G401.6 (cell line): ENCODE measurements at regions not wholly inside any gene's neighbourhood (a gene's known extent, or its start where the extent isn't known, plus 50 kb on each side); places are given as distances from the start of the nearest gene placed in this dataset.

Experiments
- FAIRE-seq: peaks from 2 replicates; lab custom pipeline; 2012; peaks lifted over from hg19 to GRCh38; lab: Jason Lieb, UNC

- FAIRE-seq: no peak
Observed at GRCh38 chr9:87285183-87285850, 212.3 kb upstream of the DAPK1 start.

DNA sequence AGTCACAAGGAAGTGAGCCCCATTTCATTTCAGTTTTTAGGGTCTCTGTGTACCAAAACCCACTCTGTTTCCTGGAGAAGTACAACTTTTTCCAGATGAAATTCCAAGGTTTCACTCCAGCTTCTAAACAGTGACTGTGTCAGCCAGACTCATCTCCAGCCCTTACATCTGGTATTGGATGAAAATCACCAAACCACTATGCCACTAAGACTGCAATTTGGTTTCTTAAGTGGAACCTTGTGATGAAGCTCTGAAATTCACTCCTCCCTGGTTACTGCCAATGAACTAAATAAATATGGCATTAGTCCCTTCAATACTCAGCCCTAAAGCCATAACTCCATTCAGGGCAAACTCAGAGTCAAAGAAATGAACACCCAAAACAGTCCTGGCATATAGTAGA is 211.2 kb upstream of the DAPK1 start:
- no peak for FAIRE-seq

- no peak for FAIRE-seq
Observed at GRCh38 chr9:87290241-87291052, 207.2 kb upstream of the DAPK1 start.

GRCh38 chr9:87292449-87293191 is 205.0 kb upstream of the DAPK1 start:
- FAIRE-seq: no peak

GRCh38 chr9:87294126-87294525 is 203.5 kb upstream of the DAPK1 start:
- FAIRE-seq: no peak

- no peak for FAIRE-seq
Observed at GRCh38 chr9:87300915-87301314, 196.8 kb upstream of the DAPK1 start.

DNA sequence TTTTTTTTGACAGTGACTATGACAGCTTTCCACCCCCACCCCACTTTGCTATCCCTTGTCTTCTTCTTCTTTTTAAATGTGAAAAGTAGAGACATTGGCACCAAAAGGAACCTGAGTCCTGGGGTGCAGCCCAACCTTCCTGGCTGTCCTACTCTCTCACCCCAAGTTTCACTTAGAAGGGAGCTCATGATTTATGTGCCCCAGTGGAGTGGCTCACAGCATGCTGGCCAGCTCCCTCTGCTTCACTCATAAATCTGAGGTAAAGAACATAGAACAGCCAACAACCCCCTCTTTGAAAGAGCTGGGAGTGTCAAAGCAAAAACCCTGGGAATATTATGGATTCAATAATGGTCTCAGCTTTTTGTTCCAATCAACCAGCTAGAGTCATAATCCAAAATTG is 196.3 kb upstream of the DAPK1 start:
- no peak for FAIRE-seq

GRCh38 chr9:87305151-87305550 is 192.5 kb upstream of the DAPK1 start:
- FAIRE-seq: no peak

- no peak for FAIRE-seq
Observed at GRCh38 chr9:87306006-87306405, 191.7 kb upstream of the DAPK1 start.

DNA sequence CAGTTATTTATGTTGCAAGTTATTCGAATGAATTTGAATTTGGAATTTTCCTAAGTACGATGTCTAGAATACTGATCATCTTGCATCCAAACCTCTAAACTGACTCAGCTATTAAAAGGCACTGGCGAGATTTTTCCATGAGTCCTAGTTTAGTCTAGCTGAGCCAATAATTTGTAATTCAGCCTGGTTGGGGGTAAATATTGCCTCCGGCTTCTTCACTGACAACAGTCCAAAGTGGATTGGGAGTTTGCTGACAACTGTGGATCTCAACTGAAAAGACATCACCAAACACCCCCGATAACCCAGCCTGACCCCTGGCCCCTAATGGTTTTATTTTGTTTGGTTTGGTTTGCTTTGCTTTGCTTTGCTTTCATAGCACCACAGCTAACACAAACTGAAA is 189.8 kb upstream of the DAPK1 start:
- FAIRE-seq: no peak

GRCh38 chr9:87309236-87309635 is 188.4 kb upstream of the DAPK1 start:
- no peak for FAIRE-seq

- no peak for FAIRE-seq
Observed at GRCh38 chr9:87310827-87311523, 186.7 kb upstream of the DAPK1 start.

GRCh38 chr9:87319656-87320055 is 178.0 kb upstream of the DAPK1 start:
- FAIRE-seq: no peak

GRCh38 chr9:87320146-87320884 is 177.4 kb upstream of the DAPK1 start:
- no peak for FAIRE-seq

DNA sequence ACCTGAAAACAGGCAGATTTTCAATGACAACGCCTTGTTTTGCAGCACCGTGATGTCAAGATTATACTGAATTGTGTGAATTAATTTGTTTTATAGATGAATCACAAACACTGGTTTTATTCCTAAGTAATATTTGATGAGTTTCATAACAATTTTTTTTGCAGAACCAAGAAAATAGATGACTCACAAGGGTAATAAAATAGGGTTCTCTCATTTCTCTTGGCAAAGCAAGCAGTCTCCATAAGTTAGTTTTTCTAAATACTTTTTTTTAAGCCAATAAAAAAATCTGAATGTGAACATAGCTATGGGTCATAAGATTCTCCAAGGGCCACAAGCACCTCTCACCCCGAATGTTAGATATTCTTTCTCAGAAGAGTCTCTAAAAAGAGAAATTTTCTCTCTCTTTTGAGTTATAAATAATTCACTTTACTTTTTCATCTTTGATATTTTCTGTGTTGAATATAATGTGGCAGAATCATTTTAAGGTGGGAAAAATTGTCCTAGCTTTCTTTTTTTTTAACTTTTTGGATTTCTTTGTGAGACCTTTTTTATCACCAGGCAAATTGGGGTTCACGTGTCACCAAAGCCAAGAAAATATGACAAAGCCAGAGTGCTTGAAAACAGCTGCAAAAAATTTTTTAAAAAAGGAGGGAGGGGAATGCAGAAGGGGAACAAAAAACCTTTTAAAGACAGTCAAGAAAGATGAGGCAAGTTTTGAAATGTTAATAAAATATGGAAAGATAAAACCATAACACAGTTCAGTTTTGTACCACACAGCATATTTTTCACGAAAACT is 174.6 kb upstream of the DAPK1 start:
- no peak for FAIRE-seq

DNA sequence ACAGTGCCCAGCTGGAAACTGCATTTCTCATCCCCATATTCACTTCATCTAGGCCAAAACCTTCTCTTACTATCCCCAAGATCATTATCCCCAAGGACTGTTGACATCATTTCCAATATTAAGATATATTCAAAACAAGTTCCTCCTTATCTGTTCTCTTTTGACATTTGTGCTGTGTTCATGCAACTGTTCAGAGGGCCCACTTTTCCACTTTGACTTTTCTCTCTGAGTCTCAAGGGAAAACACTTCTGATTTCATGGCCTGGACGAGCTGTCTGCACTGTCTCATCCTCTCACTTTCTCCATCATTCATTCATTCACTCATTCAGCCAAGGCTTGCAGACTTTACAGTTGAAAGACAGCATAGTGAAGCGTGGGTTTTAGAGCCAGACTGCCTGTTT is 173.7 kb upstream of the DAPK1 start:
- FAIRE-seq: no peak

DNA sequence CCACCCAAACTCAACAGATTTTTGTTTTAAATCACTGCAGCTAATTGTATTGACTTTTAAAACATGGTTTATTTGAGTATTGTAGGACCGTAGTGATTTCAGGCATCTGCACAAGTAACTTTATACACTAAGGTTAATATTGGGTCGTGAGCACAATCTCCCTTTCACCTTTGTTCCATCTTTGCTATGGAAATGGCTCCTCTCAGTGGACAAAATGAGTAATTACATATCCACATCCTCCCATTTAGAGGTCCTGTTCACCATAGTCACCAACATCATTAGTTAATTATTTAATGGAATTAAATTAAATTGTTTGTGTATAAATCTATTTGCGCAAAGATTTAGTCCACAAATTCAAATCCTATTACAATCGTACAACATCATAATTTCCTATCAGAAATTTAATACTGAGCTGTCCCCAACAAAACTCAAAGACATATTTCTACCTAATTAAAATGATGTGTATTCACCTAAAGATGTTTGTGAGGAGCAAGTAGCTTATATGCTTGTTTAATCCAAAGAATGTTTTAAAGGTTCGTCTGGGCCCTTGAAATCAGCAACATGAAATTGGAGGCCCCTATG is 173.0 kb upstream of the DAPK1 start:
- FAIRE-seq: peak; percentile 59

- FAIRE-seq: no peak
Observed at GRCh38 chr9:87327575-87328125, 170.0 kb upstream of the DAPK1 start.

GRCh38 chr9:87333802-87334201 is 163.9 kb upstream of the DAPK1 start:
- no peak for FAIRE-seq

DNA sequence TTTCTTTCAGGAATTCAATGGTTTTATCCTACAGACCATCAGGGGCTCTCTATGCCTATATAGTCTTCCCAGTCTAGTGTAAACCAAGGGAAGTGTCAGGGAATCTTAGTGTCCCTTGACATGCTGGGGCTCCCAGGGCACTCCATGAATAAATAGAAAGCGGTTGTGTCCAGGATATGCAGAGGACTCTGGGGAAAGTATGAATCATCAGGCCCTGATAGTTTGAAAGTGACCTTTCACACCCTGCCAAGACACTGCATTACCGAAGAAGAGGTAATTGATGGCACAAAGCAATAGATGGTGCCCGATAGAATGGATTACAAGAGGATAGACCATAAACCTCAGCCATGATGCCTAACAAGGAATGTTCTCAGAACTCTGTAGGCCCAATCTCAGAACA is 163.3 kb upstream of the DAPK1 start:
- FAIRE-seq: no peak
